Endothelial cell of umbilical vein (primary cell): ENCODE measurements at regions not wholly inside any gene's neighbourhood (a gene's known extent, or its start where the extent isn't known, plus 50 kb on each side); places are given as distances from the start of the nearest gene placed in this dataset.

ENCODE experiments used
- BruUV-seq: library from RNA; stranded (reverse); fragments of 400-500 nt; replicated peaks from 2 replicates; lab custom pipeline; 2021; lab: Mats Ljungman, UMichigan
- CTCF ChIA-PET: fragments of 300-600, 350-600 bp; sonication (Branson Sonifier 250); formaldehyde crosslinking; loops from one replicate; lab custom pipeline; 2021; ENCODE audit warnings: antibody characterized with exemption, inconsistent platforms; lab: Charles Lee
- POLR2A ChIA-PET: fragments of 300-600, 350-600 bp; sonication (Branson Sonifier 250); formaldehyde crosslinking; loops from one replicate; lab custom pipeline; 2021; ENCODE audit warnings: antibody characterized with exemption, inconsistent platforms; lab: Charles Lee
- DNase-seq: peaks from one replicate; pipeline ENCODE4 v3.0.0-alpha.2; 2011; ENCODE audit warnings: low read depth, low spot score
- FAIRE-seq: peaks from 2 replicates; lab custom pipeline; 2011; peaks lifted over from hg19 to GRCh38; lab: Jason Lieb, UNC
- H2AFZ ChIP-seq: 2 replicates; pipeline ENCODE4 v1.6.0; 2012; ENCODE audit warnings: low read depth, low read length, control low read depth, inconsistent platforms
- H3K27ac ChIP-seq: 2 replicates; pipeline ENCODE4 v1.5.1; 2011; ENCODE audit warnings: low read depth, mild to moderate bottlenecking, control low read depth, low read length, moderate library complexity; ENCODE audit not compliant: insufficient read depth
- H3K27me3 ChIP-seq, 2 experiments: 2 replicates each; pipeline versions ENCODE4 v1.6.0 to v1.6.1; 2011; ENCODE audit warnings: low read length in 2 of 2, mixed read lengths in 1 of 2; ENCODE audit not compliant: control insufficient read depth in 2 of 2, insufficient read depth in 2 of 2
- H3K36me3 ChIP-seq, 2 experiments: 2 replicates in 1 of 2; 3 replicates in 1 of 2; pipeline ENCODE4 v1.5.1; 2011; ENCODE audit warnings: low read length in 2 of 2, mild to moderate bottlenecking in 1 of 2, moderate library complexity in 1 of 2; ENCODE audit not compliant: control insufficient read depth in 2 of 2, insufficient read depth in 2 of 2; ENCODE audit errors: extremely low read depth in 1 of 2
- H3K4me1 ChIP-seq: 3 replicates; pipeline ENCODE4 v1.5.1; 2011; ENCODE audit warnings: mild to moderate bottlenecking, low read length; ENCODE audit not compliant: control insufficient read depth, insufficient read depth; ENCODE audit errors: extremely low read depth
- H3K4me2 ChIP-seq: 2 replicates; pipeline ENCODE4 v1.6.1; 2011; ENCODE audit warnings: low read length, control low read depth, mixed read lengths; ENCODE audit not compliant: insufficient read depth
- H3K4me3 ChIP-seq, 3 experiments: fragments of 200-600 bp in 1 of 3; sonication (generic), shearing (Covaris generic) in 1 of 3; replicated peaks in 1 of 3; 2 replicates each; pipeline ENCODE4 v1.5.1; 2011 to 2016; ENCODE audit warnings: control low read depth in 3 of 3, low read length in 3 of 3, mild to moderate bottlenecking in 2 of 3, inconsistent platforms in 1 of 3, low read depth in 1 of 3, moderate library complexity in 1 of 3; ENCODE audit not compliant: insufficient read depth in 1 of 3
- H3K79me2 ChIP-seq: 2 replicates; pipeline ENCODE4 v1.6.0; 2012; ENCODE audit warnings: low read length, inconsistent platforms; ENCODE audit not compliant: control insufficient read depth, insufficient read depth
- H3K9ac ChIP-seq: replicated peaks from 2 replicates; pipeline ENCODE3; 2011; ENCODE audit warnings: low read length, control low read depth; ENCODE audit not compliant: insufficient read depth; ENCODE audit errors: extremely low read depth
- H3K9me1 ChIP-seq: replicated peaks from 3 replicates; pipeline ENCODE4 v1.6.0; 2011; ENCODE audit warnings: mild to moderate bottlenecking, low read length; ENCODE audit not compliant: control insufficient read depth, insufficient read depth; ENCODE audit errors: extremely low read depth
- H3K9me3 ChIP-seq: replicated peaks from 2 replicates; pipeline ENCODE4 v1.5.1; 2012; ENCODE audit warnings: low read length, inconsistent platforms; ENCODE audit not compliant: control insufficient read depth, insufficient read depth
- H4K20me1 ChIP-seq: replicated peaks from 2 replicates; pipeline ENCODE3; 2011; ENCODE audit warnings: mild to moderate bottlenecking, low read length; ENCODE audit not compliant: control insufficient read depth, insufficient read depth; ENCODE audit errors: extremely low read depth
- EZH2 ChIP-seq: IDR thresholded peaks from 2 replicates; pipeline ENCODE4 v1.6.1; 2012; ENCODE audit warnings: borderline replicate concordance, low read depth, mild to moderate bottlenecking, moderate library complexity, low read length, inconsistent platforms; ENCODE audit not compliant: severe bottlenecking
- FOS ChIP-seq: IDR thresholded peaks from 2 replicates; pipeline ENCODE4 v1.6.1; 2011; ENCODE audit warnings: mild to moderate bottlenecking, low read length, moderate library complexity, borderline replicate concordance; ENCODE audit not compliant: insufficient read depth
- GATA2 ChIP-seq: IDR thresholded peaks from 2 replicates; pipeline ENCODE4 v1.7.0; 2011; ENCODE audit warnings: low read depth, mild to moderate bottlenecking, moderate library complexity, mixed read lengths, low read length; ENCODE audit not compliant: insufficient read length, insufficient read depth
- JUN ChIP-seq: IDR thresholded peaks from 2 replicates; pipeline ENCODE4 v1.6.1; 2011; ENCODE audit warnings: borderline replicate concordance, low read depth; ENCODE audit not compliant: insufficient read length, insufficient read depth
- MYC ChIP-seq: IDR thresholded peaks from one replicate; pipeline ENCODE4 v1.6.1; 2011; ENCODE audit warnings: mild to moderate bottlenecking, low read depth, low read length
- POLR2A ChIP-seq: IDR thresholded peaks from 2 replicates; pipeline ENCODE4 v1.6.1; 2012; ENCODE audit warnings: low read depth, mild to moderate bottlenecking, control low read depth, low read length
- POLR2AphosphoS5 ChIP-seq: IDR thresholded peaks from 2 replicates; pipeline ENCODE4 v1.6.1; 2012; ENCODE audit warnings: low read depth, mild to moderate bottlenecking, control low read depth, low read length, moderate library complexity; ENCODE audit not compliant: insufficient read depth
- dilution Hi-C: fragments of 300-500 bp; cut with MboI; formaldehyde crosslinking; loops from one replicate; pipeline ENCODE4 v1.15.0; 2019; ENCODE audit warnings: low sequenced_read_pairs; ENCODE audit not compliant: extremely low pct_ligation_motif_present
- intact Hi-C: fragments of 100-400 bp; cut with micrococcal nuclease; formaldehyde crosslinking; loops from one replicate; pipeline ENCODE4 v1.10.0; 2022
- TF ChIP-seq, protein P1 (sequence below), 2 donors: IDR thresholded peaks; 1 replicate in 1 of 2; 2 replicates in 1 of 2; pipeline ENCODE4 v1.5.1; 2011; ENCODE audit warnings: low read length in 2 of 2, mild to moderate bottlenecking in 2 of 2, moderate library complexity in 2 of 2, control low read depth in 1 of 2, inconsistent platforms in 1 of 2, low read depth in 1 of 2; ENCODE audit not compliant: insufficient read depth in 1 of 2; ENCODE audit errors: extremely low read depth in 1 of 2
- TF ChIP-seq, protein P2 (sequence below): IDR thresholded peaks from 2 replicates; pipeline ENCODE4 v1.6.1; 2011; ENCODE audit not compliant: insufficient read depth, insufficient read length

DNA sequence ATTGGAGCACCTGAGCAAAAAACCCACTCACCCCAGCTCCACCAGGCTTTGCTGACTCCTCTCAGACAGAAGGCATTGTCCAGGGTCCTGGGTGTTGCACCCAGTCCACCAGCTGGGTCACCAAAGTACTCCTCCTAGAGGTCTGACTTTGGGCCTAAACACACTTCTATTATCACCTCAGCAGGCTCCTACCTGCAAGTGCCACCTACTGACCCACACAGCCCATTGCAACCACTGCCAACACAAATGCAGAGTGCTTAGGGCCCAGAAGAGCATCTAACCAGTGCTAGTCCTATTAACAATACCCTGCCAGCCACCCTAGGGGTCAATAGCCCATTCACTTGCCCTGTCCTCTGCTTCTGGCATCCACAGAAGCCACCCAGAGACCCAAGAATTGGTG is 178.1 kb downstream of the DDX3Y start:
- dilution Hi-C loops: no loop called here
- no peak overlapping the region for H3K4me2 ChIP-seq
- no peak for DNase-seq

DNA sequence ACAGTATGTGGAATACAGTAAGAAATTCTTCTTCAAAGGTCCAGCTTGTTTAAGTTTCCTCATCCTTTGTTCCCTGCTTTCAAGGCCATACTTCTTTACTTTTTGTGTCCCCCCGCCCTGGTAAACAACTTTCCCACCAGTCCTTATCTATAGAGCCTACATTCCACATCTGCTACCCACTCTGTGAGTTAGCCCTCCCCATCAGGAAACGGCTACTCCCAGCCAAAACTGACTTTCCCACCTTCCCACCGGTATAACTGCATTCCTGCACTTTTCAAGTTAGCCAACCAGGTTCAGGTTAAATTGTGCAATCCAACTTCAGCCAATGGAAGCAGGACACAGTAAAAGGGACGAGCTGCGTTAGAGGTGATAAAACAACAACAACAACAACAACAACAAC is 186.9 kb downstream of the DDX3Y start:
- Histone ChIP-seq H3K4me1 (no peaks in the 10 kb centered on the region), H3K9me3 (no peaks in the 10 kb centered on the region), H3K9ac (no peak overlapping the region), H3K9me1 (no peaks in the 10 kb centered on the region), H2AFZ (no peak overlapping the region), H3K36me3 (no peaks in the 10 kb centered on the region), H4K20me1 (no peaks in the 10 kb centered on the region), H3K4me2 (no peak overlapping the region), H3K4me3 (no peak overlapping the region), H3K27ac (no peak overlapping the region), H3K79me2 (no peaks in the 10 kb centered on the region), H3K27me3 (no peaks in the 10 kb centered on the region)
- DNase-seq (no peak), FAIRE-seq (no peak)
- no TSS peak for BruUV-seq
- ChIA-PET CTCF (no interaction called here), POLR2A (no interaction called here)
- intact Hi-C loops (no loop called here), dilution Hi-C loops (no loop called here)
- TF ChIP-seq FOS: no peak
- TF ChIP-seq POLR2A: no peak
- no peak for TF ChIP-seq GATA2
- no peak for TF ChIP-seq MYC
- no peak for TF ChIP-seq POLR2AphosphoS5
- no peak for TF ChIP-seq JUN
- TF ChIP-seq, protein P1, sequence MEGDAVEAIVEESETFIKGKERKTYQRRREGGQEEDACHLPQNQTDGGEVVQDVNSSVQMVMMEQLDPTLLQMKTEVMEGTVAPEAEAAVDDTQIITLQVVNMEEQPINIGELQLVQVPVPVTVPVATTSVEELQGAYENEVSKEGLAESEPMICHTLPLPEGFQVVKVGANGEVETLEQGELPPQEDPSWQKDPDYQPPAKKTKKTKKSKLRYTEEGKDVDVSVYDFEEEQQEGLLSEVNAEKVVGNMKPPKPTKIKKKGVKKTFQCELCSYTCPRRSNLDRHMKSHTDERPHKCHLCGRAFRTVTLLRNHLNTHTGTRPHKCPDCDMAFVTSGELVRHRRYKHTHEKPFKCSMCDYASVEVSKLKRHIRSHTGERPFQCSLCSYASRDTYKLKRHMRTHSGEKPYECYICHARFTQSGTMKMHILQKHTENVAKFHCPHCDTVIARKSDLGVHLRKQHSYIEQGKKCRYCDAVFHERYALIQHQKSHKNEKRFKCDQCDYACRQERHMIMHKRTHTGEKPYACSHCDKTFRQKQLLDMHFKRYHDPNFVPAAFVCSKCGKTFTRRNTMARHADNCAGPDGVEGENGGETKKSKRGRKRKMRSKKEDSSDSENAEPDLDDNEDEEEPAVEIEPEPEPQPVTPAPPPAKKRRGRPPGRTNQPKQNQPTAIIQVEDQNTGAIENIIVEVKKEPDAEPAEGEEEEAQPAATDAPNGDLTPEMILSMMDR (IDR thresholded peaks at IDR 0.05; ENCODE audit: extremely low read depth in 1 of 2, insufficient read depth in 1 of 2, low read depth in 1 of 2, low read length in 2 of 2): no peak
- TF ChIP-seq, protein P2, sequence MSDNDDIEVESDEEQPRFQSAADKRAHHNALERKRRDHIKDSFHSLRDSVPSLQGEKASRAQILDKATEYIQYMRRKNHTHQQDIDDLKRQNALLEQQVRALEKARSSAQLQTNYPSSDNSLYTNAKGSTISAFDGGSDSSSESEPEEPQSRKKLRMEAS: no peak
- TF ChIP-seq EZH2: no peak

More for the DNA sequence above, 178.1 kb downstream of the DDX3Y start:
- Histone ChIP-seq H3K4me1 (no peaks in the 10 kb centered on the region), H3K9me1 (no peaks in the 10 kb centered on the region), H3K9me3 (no peaks in the 10 kb centered on the region), H3K9ac (no peak overlapping the region), H3K27ac (no peak overlapping the region), H2AFZ (no peak overlapping the region), H3K4me3 (no peak overlapping the region), H3K36me3 (no peaks in the 10 kb centered on the region), H4K20me1 (no peaks in the 10 kb centered on the region), H3K79me2 (no peaks in the 10 kb centered on the region), H3K27me3 (no peaks in the 10 kb centered on the region)
- TF ChIP-seq, protein P1 (IDR thresholded peaks at IDR 0.05; ENCODE audit: extremely low read depth in 1 of 2, insufficient read depth in 1 of 2, low read depth in 1 of 2, low read length in 2 of 2): no peak
- TF ChIP-seq, protein P2: no peak
- FAIRE-seq: no peak
- no TSS peak for BruUV-seq
- ChIA-PET CTCF (no interaction called here), POLR2A (no interaction called here)
- intact Hi-C loops: no loop called here
